HG03060 (cell line): ENCODE measurements at regions not wholly inside any gene's neighbourhood (a gene's known extent, or its start where the extent isn't known, plus 50 kb on each side); places are given as distances from the start of the nearest gene placed in this dataset.

Experiments used
- ATAC-seq: cut with Tn5 transposase; IDR thresholded peaks from one replicate; pipeline ENCODE4 v1.9.1; 2021; ENCODE audit warnings: low read depth, moderate number of reproducible peaks; ENCODE audit not compliant: unreplicated experiment

GRCh38 chr15:46461416-46461815 lies 826.6 kb downstream of the SQOR start:
- no peak for ATAC-seq

- no peak for ATAC-seq
Measured at GRCh38 chr15:46467041-46467440, 832.2 kb downstream of the SQOR start.

GRCh38 chr15:46471096-46471495 lies 836.3 kb downstream of the SQOR start:
- no peak for ATAC-seq

- no peak for ATAC-seq
Measured at GRCh38 chr15:46489276-46489675, 854.4 kb downstream of the SQOR start.

- no peak for ATAC-seq
Measured at GRCh38 chr15:46496491-46497115, 861.8 kb downstream of the SQOR start.

GRCh38 chr15:46502667-46503066 lies 867.8 kb downstream of the SQOR start:
- no peak for ATAC-seq

- ATAC-seq, result no peak
Measured at GRCh38 chr15:46518381-46518780, 883.6 kb downstream of the SQOR start.

- ATAC-seq, result no peak
Measured at GRCh38 chr15:46523701-46524100, 888.9 kb downstream of the SQOR start.

GRCh38 chr15:46525984-46526725 lies 891.3 kb downstream of the SQOR start:
- no peak for ATAC-seq

- no peak for ATAC-seq
Measured at GRCh38 chr15:46526726-46527110, 891.9 kb downstream of the SQOR start.

GRCh38 chr15:46543626-46544025 lies 908.8 kb downstream of the SQOR start:
- ATAC-seq, result no peak

GRCh38 chr15:46548989-46549388 lies 914.2 kb downstream of the SQOR start:
- ATAC-seq, result no peak

- no peak for ATAC-seq
Measured at GRCh38 chr15:46552316-46552715, 917.5 kb downstream of the SQOR start.

- no peak for ATAC-seq
Measured at GRCh38 chr15:46555547-46555946, 920.7 kb downstream of the SQOR start.

- no peak for ATAC-seq
Measured at GRCh38 chr15:46556010-46556409, 921.2 kb downstream of the SQOR start.

- no peak for ATAC-seq
Measured at GRCh38 chr15:46556559-46557379, 921.9 kb downstream of the SQOR start.

- no peak for ATAC-seq
Measured at GRCh38 chr15:46567968-46568367, 933.1 kb downstream of the SQOR start.

- ATAC-seq, result no peak
Measured at GRCh38 chr15:46569781-46570180, 935.0 kb downstream of the SQOR start.

- ATAC-seq, result no peak
Measured at GRCh38 chr15:46576646-46577395, 942.0 kb downstream of the SQOR start.

GRCh38 chr15:46577767-46578166 lies 942.9 kb downstream of the SQOR start:
- no peak for ATAC-seq

GRCh38 chr15:46580487-46580886 lies 945.7 kb downstream of the SQOR start:
- no peak for ATAC-seq
